Globus pallidus (tissue), 1 donor: ENCODE measurements at regions not wholly inside any gene's neighbourhood (a gene's known extent, or its start where the extent isn't known, plus 50 kb on each side); places are given as distances from the start of the nearest gene placed in this dataset.

Source experiments
- DNase-seq: peaks from one replicate; pipeline ENCODE4 v3.0.0-alpha.2; 2015; ENCODE audit warnings: low spot score

GRCh38 chr22:48536541-48537342 is 1290.9 kb downstream of the BRD1 start:
- DNase-seq = peak; percentile 86

- DNase-seq = peak; percentile 64
These were observed 1291.7 kb downstream of the BRD1 start for GRCh38 chr22:48535868-48536540.

DNA sequence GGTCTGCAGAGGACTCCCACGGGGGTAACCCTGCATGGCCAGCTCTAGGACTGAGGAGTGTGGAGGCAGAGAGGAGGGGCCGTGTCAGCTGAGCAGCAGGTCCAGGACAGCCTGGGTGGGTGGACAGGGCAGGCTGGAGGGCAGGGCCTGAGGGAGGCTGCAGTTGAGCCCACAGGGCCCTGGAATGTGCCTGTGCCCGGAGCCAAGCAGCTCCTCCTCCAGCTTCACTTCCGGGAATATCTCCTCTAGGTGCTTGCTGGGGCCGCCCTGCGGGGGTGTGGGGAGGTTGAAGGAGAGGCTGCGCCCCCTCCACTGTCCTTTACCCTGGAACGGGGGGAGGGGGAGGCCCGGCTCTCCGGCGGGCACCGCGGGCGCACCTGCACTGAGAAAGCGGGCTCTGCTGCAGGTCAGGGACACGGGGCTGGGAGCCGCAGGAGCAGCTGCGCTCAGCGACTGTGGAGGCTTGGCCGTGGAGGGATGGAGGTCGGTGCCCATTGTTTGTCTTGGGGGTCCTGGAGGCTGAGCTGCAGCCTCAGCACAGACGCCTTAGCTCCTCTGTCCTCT is 1293.2 kb downstream of the BRD1 start:
- DNase-seq = no peak

DNA sequence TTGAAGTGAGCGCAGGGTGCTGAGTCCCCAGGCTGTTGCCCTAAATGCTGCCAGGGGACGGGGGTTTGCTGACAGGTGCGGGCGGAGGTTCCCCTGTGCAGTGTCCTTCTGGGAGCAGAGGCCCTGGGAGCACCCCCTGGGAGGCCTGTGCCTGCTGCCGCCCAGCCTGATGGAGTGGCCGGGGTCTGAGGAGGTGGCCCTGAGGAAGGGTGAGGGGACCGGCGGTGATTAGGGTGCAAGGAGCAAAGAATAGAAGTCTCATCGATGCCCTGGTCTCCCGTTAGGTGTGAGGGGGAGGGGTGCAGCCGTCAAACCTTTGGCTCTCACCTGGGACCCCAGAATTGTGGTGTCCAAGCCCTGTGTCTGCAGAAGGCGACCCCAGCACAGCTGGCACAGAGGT is 1294.7 kb downstream of the BRD1 start:
- DNase-seq = no peak

DNA sequence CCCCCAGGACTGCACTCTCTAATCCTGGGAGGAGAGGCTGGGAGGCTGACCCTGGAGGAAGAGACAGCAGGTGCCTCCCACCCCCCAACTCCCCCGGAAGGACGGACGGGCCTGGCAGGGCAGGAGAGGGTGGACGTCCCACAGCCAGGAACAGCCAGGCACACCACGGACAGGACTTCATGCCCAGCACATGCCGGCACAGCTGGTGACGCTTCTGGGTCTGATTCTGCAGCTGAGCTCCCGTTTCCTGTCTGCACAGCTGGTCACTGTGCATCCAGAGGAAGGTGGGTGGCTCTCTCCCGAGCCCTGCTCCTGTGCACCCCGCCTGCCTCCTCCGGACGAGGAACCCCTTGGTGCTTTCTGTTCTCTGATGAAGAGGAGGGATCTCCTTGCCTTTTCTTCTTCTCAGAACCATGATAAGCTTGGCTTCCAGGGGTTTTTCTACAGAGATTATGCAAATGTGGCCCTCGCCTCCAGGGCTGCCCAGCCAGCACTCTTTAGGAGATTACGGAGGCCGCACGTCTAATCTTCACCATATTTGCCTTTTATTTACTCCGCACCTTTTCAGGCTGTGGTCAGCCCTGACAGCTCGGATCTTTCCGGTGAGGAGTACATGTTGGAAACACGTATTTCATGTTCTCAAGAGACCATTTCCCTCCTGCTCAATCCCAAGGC is 1295.8 kb downstream of the BRD1 start:
- peak; percentile 47 for DNase-seq

DNA sequence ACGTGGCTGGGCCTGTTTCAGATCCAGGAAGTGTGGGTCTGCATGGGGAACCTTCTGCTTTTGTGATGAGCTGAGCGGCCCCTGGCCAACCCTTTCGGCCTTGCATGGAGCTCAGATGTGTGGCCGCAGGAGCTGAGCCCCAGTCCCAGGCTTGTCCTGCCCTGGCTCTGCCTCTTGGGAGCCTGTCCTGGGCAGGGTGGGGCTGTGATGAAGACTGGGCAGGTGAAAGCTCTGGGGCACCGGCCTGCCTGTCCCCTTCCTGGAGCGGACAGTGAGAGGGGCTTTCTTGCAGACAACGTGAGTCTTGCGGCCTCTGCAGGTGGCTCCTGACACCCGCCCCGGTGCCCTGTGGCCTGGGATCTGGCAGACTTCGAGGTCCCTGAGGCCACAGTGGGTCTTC is 1296.6 kb downstream of the BRD1 start:
- DNase-seq = no peak

GRCh38 chr22:48530666-48531065 is 1297.0 kb downstream of the BRD1 start:
- DNase-seq = no peak

DNA sequence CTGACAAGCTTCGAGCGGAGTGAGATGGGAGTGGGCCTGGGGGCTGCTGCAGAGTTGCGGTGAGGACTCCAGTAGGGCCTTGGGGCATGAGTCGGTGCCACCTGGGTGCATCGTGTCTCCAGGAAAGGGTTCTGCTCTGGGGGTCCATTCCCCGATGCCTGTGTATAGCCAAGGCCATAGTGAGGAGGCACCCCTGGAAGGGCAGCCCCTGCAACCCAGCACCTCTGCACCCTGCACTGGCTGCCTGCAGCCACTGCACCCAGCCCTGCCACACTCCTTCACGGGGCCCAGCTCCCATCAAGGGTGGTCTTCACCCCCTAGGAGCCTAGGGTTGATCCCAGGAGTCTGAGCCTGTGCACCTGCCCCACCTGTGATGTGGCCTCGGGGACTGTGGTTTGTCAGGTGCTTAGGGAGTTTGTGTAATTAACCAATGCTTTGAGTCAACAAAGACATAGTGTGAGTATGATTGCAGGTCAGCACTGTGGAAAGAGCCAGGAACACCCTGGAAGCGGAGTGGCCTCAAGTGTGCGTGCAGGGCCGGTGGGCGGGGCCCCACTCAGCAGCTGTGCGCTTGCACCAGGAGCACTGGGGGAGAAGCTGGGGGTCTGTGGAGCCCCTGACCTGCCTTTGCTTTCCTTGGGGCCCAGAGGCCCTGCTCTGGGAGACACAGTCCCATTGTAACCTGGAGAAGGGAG is 1299.3 kb downstream of the BRD1 start:
- no peak for DNase-seq

- DNase-seq = no peak
These were observed 1303.9 kb downstream of the BRD1 start for GRCh38 chr22:48523761-48524160.

GRCh38 chr22:48523091-48523490 is 1304.6 kb downstream of the BRD1 start:
- no peak for DNase-seq

DNA sequence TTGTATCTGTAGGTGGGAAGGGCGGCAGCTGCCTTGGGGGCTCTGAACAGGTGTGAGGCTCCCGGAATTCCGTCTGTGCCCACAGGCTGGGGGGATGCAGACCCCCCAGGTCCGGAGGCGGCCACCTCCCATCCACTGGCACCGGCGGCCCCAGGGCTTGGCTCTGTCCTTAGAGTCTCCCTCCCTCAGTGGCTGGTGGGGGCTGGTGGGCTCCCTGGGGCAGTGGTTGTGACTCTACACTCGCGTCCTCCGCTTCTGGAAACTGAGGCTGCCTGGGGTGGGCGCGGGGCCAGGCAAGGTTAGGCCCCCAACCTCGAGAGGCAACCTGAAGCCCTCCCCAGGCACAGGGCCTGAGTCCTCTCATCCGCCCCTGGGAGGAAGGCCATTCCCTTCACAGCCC is 1305.4 kb downstream of the BRD1 start:
- no peak for DNase-seq

DNA sequence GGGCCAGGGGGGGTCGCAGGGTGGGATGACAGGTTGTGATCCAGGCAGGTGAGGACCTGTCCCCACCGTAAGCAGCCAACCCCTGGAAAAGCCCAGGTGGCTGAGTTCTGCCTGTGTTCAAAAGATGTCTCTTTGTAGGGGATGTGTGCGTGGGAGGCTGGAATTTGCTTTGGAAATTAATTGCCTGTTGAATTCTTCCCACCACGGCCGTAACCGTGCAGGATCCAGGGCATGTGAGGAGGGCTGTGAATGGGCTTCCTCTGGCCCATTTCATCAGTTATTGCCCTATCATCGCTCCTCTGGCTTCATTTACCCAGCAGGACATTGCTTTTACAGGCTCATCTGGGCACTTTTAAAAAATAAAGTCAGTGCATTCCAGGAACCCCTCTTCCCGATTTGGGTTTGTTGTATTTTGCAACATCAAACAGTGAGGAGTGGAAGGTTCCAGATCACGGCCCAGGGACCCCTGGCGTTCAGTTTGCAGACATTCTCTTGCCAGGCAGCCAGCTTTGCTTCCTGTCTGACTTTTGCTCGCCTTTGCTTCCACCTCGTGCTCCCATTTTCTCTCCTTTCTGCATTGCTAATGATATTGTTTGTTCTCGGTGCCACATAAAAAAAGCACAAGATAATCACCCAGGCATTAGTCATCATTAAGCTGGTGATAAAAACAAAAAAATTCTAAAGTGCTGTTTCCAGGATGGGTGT is 1306.6 kb downstream of the BRD1 start:
- no peak for DNase-seq

DNA sequence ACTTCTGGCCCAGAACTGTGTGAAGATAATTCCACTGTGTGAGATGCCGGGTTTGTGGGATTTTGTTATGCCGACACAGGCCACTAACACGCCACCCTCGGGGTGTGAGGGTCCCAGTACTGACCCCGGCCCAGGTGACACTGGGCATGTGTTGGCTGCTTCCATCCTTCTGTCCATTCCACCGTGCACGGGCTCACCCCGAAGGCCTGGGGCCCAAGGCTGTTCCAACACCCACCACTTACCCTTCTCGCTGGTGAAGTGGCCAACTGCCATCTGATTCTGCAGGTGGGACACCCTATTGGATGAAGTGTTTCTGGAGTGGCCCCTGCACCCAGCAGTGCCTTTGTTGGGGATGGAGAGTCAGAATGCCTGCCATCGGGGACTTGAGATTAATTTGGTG is 1307.5 kb downstream of the BRD1 start:
- no peak for DNase-seq

- peak; percentile 85 for DNase-seq
These were observed 1310.3 kb downstream of the BRD1 start for GRCh38 chr22:48517039-48518030.

DNA sequence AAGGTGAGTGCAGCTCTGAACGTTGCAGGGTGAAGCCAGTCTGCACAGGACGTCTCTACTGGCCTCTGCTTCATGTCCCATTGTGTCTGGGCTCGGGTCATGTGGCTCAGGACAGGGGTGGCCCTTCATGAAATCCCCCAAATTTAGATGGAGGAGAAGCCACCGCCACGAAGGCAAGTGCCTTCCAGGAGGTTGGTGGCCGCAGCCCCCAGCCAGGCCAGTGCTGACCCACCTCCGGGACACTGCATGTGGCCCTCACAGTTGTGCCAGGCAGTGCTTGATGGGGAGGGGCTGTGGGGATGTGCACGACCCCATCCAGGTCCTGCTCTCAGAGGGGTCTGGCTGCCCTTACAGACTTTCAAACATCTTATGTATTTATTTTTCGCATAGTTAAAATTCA is 1311.1 kb downstream of the BRD1 start:
- no peak for DNase-seq

DNA sequence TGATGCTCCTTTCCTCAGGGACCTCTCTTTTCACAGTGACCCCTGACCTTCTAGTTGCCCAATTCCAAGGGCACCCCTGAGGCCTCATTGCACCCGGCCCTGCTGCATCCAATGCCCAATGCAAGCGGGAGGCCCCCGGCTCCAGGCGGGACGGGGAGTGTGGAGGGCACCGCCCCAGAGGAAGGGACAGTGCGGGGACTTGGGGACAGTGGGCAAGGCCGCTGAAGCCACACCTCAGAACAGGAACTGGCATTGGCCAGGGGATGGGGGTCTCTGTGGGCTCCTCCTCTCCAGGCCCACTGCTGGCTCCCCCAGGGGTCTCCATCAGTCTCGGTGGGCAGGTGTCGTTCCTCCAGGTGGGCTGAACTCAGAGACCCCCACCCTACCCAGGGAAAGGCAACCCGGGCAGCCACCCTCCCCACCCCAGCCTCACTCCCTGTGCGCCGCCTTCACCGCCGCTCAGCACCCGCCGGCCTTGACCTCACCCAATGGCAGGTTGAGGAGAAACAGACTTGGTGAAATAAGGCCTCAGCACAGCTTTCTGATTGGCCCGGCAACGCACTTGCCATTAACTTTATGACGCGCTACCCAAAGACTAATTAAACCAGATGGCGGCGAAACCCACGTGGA is 1312.0 kb downstream of the BRD1 start:
- DNase-seq = no peak

GRCh38 chr22:48513929-48514328 is 1313.7 kb downstream of the BRD1 start:
- no peak for DNase-seq

GRCh38 chr22:48513446-48513845 is 1314.2 kb downstream of the BRD1 start:
- DNase-seq = no peak

GRCh38 chr22:48511781-48512327 is 1315.8 kb downstream of the BRD1 start:
- no peak for DNase-seq
